Breast epithelium (tissue), 4 donors: ENCODE measurements at regions not wholly inside any gene's neighbourhood (a gene's known extent, or its start where the extent isn't known, plus 50 kb on each side); places are given as distances from the start of the nearest gene placed in this dataset.

Experiments
- DNase-seq, 2 donors: peaks; one replicate each; pipeline ENCODE4 v3.0.0-alpha.2; 2019; ENCODE audit warnings: low spot score in 2 of 2
- H3K27ac ChIP-seq, 2 donors: fragments of 200-600 bp; sonication (generic) in 1 of 2; one replicate each; pipeline ENCODE4 v1.5.1; 2016 to 2019; ENCODE audit warnings: mild to moderate bottlenecking in 1 of 2
- H3K27me3 ChIP-seq, 2 donors: fragments of 200-600 bp; sonication (generic) in 1 of 2; one replicate each; pipeline versions ENCODE4 v1.5.1 to v1.6.0; 2017 to 2019; ENCODE audit warnings: control low read depth in 1 of 2, mild to moderate bottlenecking in 1 of 2
- H3K36me3 ChIP-seq: fragments of 200-600 bp; one replicate; pipeline ENCODE4 v1.5.1; 2019
- H3K4me1 ChIP-seq, 2 donors: fragments of 200-600 bp; sonication (generic); one replicate each; pipeline ENCODE4 v1.5.1; 2016 to 2019; ENCODE audit warnings: control low read depth in 1 of 2
- H3K4me3 ChIP-seq, 3 donors: fragments of 200-600 bp; sonication (generic); 1 replicate in 2 of 3; 2 replicates in 1 of 3; pipeline ENCODE4 v1.5.1; 2016 to 2019; ENCODE audit warnings: mild to moderate bottlenecking in 3 of 3, moderate library complexity in 2 of 3
- H3K9me3 ChIP-seq, 2 donors: fragments of 200-600 bp; sonication (generic) in 1 of 2; one replicate each; pipeline ENCODE4 v1.5.1; 2016 to 2019; ENCODE audit warnings: control low read depth in 1 of 2
- CTCF ChIP-seq, 3 donors: fragments of 450-650 bp; IDR thresholded peaks; one replicate each; pipeline ENCODE4 v1.5.1; 2016 to 2017; ENCODE audit warnings: antibody characterized with exemption in 3 of 3, mild to moderate bottlenecking in 3 of 3, moderate library complexity in 3 of 3
- POLR2A ChIP-seq: fragments of 450-650 bp; IDR thresholded peaks from one replicate; pipeline ENCODE4 v1.6.1; 2016; ENCODE audit warnings: antibody characterized with exemption, mild to moderate bottlenecking, moderate library complexity
- POLR2AphosphoS5 ChIP-seq, 3 donors: sonication (generic); formaldehyde crosslinking; IDR thresholded peaks; one replicate each; pipeline ENCODE4 v1.6.1; 2017; ENCODE audit warnings: antibody characterized with exemption in 3 of 3
- intact Hi-C: fragments of 100-400 bp; cut with DNase I; formaldehyde crosslinking; loops from one replicate; pipeline ENCODE4 v1.15.1; 2023; ENCODE audit warnings: low total_unique reads

- intact Hi-C loops = no loop called here
- Histone ChIP-seq H3K27ac (no peak overlapping the region), H3K4me1 (no peaks in the 10 kb centered on the region), H3K4me3 (no peak overlapping the region), H3K9me3 (no peaks in the 10 kb centered on the region), H3K27me3 (no peaks in the 10 kb centered on the region), H3K36me3 (no peaks in the 10 kb centered on the region)
- no peak for TF ChIP-seq POLR2AphosphoS5 (IDR thresholded peaks at IDR 0.05)
- TF ChIP-seq CTCF (IDR thresholded peaks at IDR 0.05) = no peak
- TF ChIP-seq POLR2A = no peak
- no peak for DNase-seq
Measured at GRCh38 chr5:103674739-103675138, 112.2 kb upstream of the NUDT12 start.

DNA sequence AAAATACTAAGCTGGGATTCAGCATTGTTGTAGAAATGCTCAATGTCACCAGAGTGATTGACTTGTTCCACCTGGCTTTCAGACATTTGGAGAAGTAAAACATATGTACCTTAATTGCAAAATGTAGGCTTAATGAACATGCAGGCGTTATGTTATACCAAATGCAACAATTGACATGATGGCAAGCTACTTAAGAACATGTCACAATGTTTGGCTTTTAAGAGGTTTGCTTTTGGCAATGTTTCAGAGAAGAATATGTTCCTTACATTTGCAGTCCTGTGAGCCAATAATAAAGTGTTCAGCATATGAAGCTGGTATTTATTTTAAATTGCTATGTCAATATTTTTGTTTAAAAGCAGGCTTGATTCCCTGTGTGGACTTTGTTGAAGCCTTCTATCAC, 111.7 kb upstream of the NUDT12 start:
- intact Hi-C loops = no loop called here
- TF ChIP-seq POLR2AphosphoS5 (IDR thresholded peaks at IDR 0.05) = no peak
- no peak for TF ChIP-seq POLR2A
- no peak for TF ChIP-seq CTCF (IDR thresholded peaks at IDR 0.05)

GRCh38 chr5:103669615-103670014, 107.0 kb upstream of the NUDT12 start:
- no peak overlapping the region for H3K27ac ChIP-seq
- H3K36me3 ChIP-seq = no peaks in the 10 kb centered on the region
- H3K27me3 ChIP-seq = no peaks in the 10 kb centered on the region
- H3K4me3 ChIP-seq = no peak overlapping the region
- DNase-seq = no peak
- no peaks in the 10 kb centered on the region for H3K4me1 ChIP-seq
- TF ChIP-seq POLR2A (no peak), CTCF (IDR thresholded peaks at IDR 0.05) (no peak), POLR2AphosphoS5 (IDR thresholded peaks at IDR 0.05) (no peak)
- no peaks in the 10 kb centered on the region for H3K9me3 ChIP-seq
- intact Hi-C loops = no loop called here

More for the DNA sequence above, 111.7 kb upstream of the NUDT12 start:
- Histone ChIP-seq H3K27me3 (no peaks in the 10 kb centered on the region), H3K36me3 (no peaks in the 10 kb centered on the region), H3K4me3 (no peak overlapping the region), H3K27ac (no peak overlapping the region), H3K9me3 (no peaks in the 10 kb centered on the region), H3K4me1 (no peaks in the 10 kb centered on the region)
- no peak for DNase-seq

DNA sequence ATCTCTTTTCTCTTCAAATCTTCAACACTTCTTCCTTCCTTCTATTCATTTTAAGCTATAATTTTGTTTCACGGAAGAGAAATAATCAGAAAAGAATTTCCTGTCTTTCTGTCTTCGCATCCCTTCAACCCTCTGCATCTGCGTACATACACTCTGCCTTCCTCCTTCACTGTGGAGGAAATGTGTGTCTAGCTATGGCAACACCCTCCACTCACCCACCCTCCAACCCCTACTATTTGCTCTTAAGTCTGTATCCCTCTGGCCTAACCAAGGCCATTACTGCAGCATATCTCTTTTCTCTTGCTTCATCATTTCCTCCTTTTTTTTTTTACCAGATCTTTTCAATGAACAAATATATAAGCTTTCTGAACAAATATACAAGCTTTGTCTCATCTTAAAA, 105.7 kb upstream of the NUDT12 start:
- TF ChIP-seq POLR2A (no peak), CTCF (IDR thresholded peaks at IDR 0.05) (no peak), POLR2AphosphoS5 (IDR thresholded peaks at IDR 0.05) (no peak)
- Histone ChIP-seq H3K27me3 (no peaks in the 10 kb centered on the region), H3K9me3 (peaks cover 0 to 5% of the 10 kb centered on the region in 2 donors), H3K4me3 (no peak overlapping the region), H3K36me3 (no peaks in the 10 kb centered on the region), H3K27ac (no peak overlapping the region), H3K4me1 (no peaks in the 10 kb centered on the region)
- intact Hi-C loops = no loop called here
- DNase-seq = no peak

- H3K36me3 ChIP-seq = no peaks in the 10 kb centered on the region
- H3K4me3 ChIP-seq = no peak overlapping the region
- H3K9me3 ChIP-seq = peaks cover 0 to 5% of the 10 kb centered on the region in 2 donors
- no peak for TF ChIP-seq POLR2AphosphoS5 (IDR thresholded peaks at IDR 0.05)
- no peak for TF ChIP-seq POLR2A
- no peak for TF ChIP-seq CTCF (IDR thresholded peaks at IDR 0.05)
- intact Hi-C loops = no loop called here
- no peak for DNase-seq
- no peaks in the 10 kb centered on the region for H3K27me3 ChIP-seq
- no peak overlapping the region for H3K27ac ChIP-seq
- no peaks in the 10 kb centered on the region for H3K4me1 ChIP-seq
Measured at GRCh38 chr5:103667068-103667467, 104.5 kb upstream of the NUDT12 start.
